Panc1 (cell line): ENCODE measurements at regions not wholly inside any gene's neighbourhood (a gene's known extent, or its start where the extent isn't known, plus 50 kb on each side); places are given as distances from the start of the nearest gene placed in this dataset.

ENCODE experiments used
- ATAC-seq: fragments of 200-7000 bp; cut with Tn5 transposase; 2 replicates; pipeline ENCODE4 v1.9.1; 2020; ENCODE audit warnings: mild to moderate bottlenecking, moderate library complexity
- BruUV-seq: library from RNA; stranded (reverse); fragments of 400-500 nt; replicated peaks from 2 replicates; lab custom pipeline; 2021; lab: Mats Ljungman, UMichigan
- CTCF ChIA-PET: fragments of 300-600 bp; sonication (Branson Sonifier 250); formaldehyde crosslinking; loops from one replicate; lab custom pipeline; 2022; ENCODE audit warnings: antibody characterized with exemption; lab: Charles Lee
- POLR2A ChIA-PET: fragments of 300-600 bp; sonication (Branson Sonifier 250); formaldehyde crosslinking; loops from one replicate; lab custom pipeline; 2022; ENCODE audit warnings: antibody characterized with exemption; lab: Charles Lee
- DNase-seq: peaks from one replicate; pipeline ENCODE4 v3.0.0-alpha.2; 2010; ENCODE audit warnings: low read depth, low spot score
- H3K27ac ChIP-seq: 2 replicates; pipeline ENCODE4 v1.5.1; 2011; ENCODE audit warnings: mild to moderate bottlenecking, low read length, inconsistent platforms
- H3K27me3 ChIP-seq: fragments of 200-500 bp; sonication (Bioruptor generic); 2 replicates; pipeline ENCODE4 v1.6.0; 2014; ENCODE audit warnings: low read length, inconsistent platforms; ENCODE audit not compliant: control insufficient read depth, insufficient read depth
- H3K36me3 ChIP-seq: fragments of 200-500 bp; sonication (Bioruptor generic); 2 replicates; pipeline ENCODE4 v1.5.1; 2014; ENCODE audit warnings: inconsistent platforms, mild to moderate bottlenecking, low read length, moderate library complexity; ENCODE audit not compliant: control insufficient read depth, insufficient read depth
- H3K4me1 ChIP-seq: 2 replicates; pipeline ENCODE4 v1.5.1; 2011; ENCODE audit warnings: inconsistent platforms, mild to moderate bottlenecking, low read length, moderate library complexity; ENCODE audit not compliant: control insufficient read depth, insufficient read depth
- H3K4me3 ChIP-seq, 2 experiments: 2 replicates each; pipeline ENCODE4 v1.5.1; 2011 to 2012; ENCODE audit warnings: low read depth in 2 of 2, low read length in 2 of 2, mild to moderate bottlenecking in 2 of 2, inconsistent platforms in 1 of 2, moderate library complexity in 1 of 2
- H3K9me3 ChIP-seq: fragments of 200-500 bp; sonication (Bioruptor generic); 2 replicates; pipeline ENCODE4 v1.5.1; 2014; ENCODE audit warnings: low read depth, mild to moderate bottlenecking, inconsistent platforms, low read length, moderate library complexity; ENCODE audit not compliant: control insufficient read depth, insufficient read depth
- POLR2AphosphoS5 ChIP-seq: IDR thresholded peaks from 2 replicates; pipeline ENCODE4 v1.6.1; 2012; ENCODE audit warnings: mild to moderate bottlenecking, low read depth, low read length, moderate library complexity
- SIN3A ChIP-seq: IDR thresholded peaks from 2 replicates; pipeline ENCODE4 v1.6.1; 2012; ENCODE audit warnings: low read depth, mild to moderate bottlenecking, low read length, moderate library complexity, borderline replicate concordance; ENCODE audit not compliant: insufficient read depth
- TCF7L2 ChIP-seq: IDR thresholded peaks from 2 replicates; pipeline ENCODE4 v1.6.1; 2011; ENCODE audit warnings: mild to moderate bottlenecking, low read depth, low read length, inconsistent platforms
- in situ Hi-C: cut with HindIII; loops from 2 replicates; pipeline ENCODE4 v1.10.0; 2016; ENCODE audit warnings: low sequenced_read_pairs, low pct_unique_long_range_greater_than_20kb
- intact Hi-C: fragments of 100-400 bp; cut with micrococcal nuclease; formaldehyde crosslinking; loops from one replicate; pipeline ENCODE4 v1.10.0; 2022; ENCODE audit not compliant: unreplicated experiment
- TF ChIP-seq, protein P1 (sequence below): fragments of 450-650 bp; IDR thresholded peaks from 2 replicates; pipeline ENCODE4 v1.5.1; 2017; ENCODE audit warnings: mild to moderate bottlenecking
- TF ChIP-seq, protein P2 (sequence below), 2 experiments: IDR thresholded peaks; 2 replicates each; pipeline ENCODE4 v1.6.1; 2011 to 2012; ENCODE audit warnings: low read depth in 2 of 2, control low read depth in 1 of 2, low read length in 1 of 2, mild to moderate bottlenecking in 1 of 2, moderate library complexity in 1 of 2; ENCODE audit not compliant: insufficient read depth in 1 of 2

DNA sequence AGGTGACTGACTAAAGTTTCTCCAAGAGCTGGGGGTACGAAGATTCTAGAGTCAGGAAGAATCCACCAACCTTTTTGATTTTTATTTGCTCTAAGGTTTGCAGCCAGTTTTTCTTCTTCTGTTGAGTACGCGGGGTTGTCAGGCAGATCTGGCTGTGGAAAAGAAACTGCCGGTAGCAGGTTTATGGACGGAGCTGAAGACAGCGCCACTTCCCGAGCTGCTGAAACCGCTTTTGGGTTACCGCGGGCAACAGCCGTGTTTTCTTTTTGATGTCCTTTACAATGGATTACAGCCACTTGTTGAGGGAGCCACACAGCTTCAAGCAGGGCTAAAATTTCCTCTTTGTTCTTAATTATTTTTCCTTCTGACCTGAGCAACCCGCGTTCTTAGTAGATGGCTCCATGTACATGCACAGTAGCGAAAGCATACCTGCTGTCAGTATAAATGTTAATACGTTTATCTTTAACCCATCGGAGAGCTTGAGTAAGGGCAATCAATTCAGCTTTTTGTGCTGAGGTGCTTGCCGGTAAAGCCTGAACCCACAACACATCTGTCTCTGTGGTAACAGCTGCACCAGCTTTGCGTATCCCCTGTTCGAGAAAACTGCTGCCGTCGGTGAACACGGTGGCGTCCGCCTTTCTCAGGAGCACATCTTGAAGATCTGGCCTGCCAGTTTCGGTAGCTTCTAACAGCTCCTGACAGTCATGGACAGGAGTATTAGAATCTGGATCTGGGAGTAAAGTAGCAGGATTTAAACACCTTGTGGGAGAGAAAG, 674.3 kb downstream of the TMEM121 start:
- no peak for DNase-seq
- H3K27me3 ChIP-seq = no peaks in the 10 kb centered on the region; the same call in 1 of the 2 replicates
- no TSS peak for BruUV-seq
- no peak overlapping the region for H3K27ac ChIP-seq
- no peaks in the 10 kb centered on the region for H3K4me1 ChIP-seq
- in situ Hi-C loops (no loop called here), intact Hi-C loops (no loop called here)
- no peaks in the 10 kb centered on the region for H3K36me3 ChIP-seq
- no peak for ATAC-seq
- no peak for TF ChIP-seq TCF7L2
- TF ChIP-seq, protein P1, sequence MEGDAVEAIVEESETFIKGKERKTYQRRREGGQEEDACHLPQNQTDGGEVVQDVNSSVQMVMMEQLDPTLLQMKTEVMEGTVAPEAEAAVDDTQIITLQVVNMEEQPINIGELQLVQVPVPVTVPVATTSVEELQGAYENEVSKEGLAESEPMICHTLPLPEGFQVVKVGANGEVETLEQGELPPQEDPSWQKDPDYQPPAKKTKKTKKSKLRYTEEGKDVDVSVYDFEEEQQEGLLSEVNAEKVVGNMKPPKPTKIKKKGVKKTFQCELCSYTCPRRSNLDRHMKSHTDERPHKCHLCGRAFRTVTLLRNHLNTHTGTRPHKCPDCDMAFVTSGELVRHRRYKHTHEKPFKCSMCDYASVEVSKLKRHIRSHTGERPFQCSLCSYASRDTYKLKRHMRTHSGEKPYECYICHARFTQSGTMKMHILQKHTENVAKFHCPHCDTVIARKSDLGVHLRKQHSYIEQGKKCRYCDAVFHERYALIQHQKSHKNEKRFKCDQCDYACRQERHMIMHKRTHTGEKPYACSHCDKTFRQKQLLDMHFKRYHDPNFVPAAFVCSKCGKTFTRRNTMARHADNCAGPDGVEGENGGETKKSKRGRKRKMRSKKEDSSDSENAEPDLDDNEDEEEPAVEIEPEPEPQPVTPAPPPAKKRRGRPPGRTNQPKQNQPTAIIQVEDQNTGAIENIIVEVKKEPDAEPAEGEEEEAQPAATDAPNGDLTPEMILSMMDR = no peak
- TF ChIP-seq, protein P2, sequence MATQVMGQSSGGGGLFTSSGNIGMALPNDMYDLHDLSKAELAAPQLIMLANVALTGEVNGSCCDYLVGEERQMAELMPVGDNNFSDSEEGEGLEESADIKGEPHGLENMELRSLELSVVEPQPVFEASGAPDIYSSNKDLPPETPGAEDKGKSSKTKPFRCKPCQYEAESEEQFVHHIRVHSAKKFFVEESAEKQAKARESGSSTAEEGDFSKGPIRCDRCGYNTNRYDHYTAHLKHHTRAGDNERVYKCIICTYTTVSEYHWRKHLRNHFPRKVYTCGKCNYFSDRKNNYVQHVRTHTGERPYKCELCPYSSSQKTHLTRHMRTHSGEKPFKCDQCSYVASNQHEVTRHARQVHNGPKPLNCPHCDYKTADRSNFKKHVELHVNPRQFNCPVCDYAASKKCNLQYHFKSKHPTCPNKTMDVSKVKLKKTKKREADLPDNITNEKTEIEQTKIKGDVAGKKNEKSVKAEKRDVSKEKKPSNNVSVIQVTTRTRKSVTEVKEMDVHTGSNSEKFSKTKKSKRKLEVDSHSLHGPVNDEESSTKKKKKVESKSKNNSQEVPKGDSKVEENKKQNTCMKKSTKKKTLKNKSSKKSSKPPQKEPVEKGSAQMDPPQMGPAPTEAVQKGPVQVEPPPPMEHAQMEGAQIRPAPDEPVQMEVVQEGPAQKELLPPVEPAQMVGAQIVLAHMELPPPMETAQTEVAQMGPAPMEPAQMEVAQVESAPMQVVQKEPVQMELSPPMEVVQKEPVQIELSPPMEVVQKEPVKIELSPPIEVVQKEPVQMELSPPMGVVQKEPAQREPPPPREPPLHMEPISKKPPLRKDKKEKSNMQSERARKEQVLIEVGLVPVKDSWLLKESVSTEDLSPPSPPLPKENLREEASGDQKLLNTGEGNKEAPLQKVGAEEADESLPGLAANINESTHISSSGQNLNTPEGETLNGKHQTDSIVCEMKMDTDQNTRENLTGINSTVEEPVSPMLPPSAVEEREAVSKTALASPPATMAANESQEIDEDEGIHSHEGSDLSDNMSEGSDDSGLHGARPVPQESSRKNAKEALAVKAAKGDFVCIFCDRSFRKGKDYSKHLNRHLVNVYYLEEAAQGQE (IDR thresholded peaks at IDR 0.05; ENCODE audit: insufficient read depth in 1 of 2, low read depth in 2 of 2, low read length in 1 of 2) = no peak
- TF ChIP-seq SIN3A = no peak
- no peak for TF ChIP-seq POLR2AphosphoS5
- ChIA-PET POLR2A (no interaction called here), CTCF (no interaction called here)
- H3K9me3 ChIP-seq = no peaks in the 10 kb centered on the region
- H3K4me3 ChIP-seq = no peak overlapping the region

DNA sequence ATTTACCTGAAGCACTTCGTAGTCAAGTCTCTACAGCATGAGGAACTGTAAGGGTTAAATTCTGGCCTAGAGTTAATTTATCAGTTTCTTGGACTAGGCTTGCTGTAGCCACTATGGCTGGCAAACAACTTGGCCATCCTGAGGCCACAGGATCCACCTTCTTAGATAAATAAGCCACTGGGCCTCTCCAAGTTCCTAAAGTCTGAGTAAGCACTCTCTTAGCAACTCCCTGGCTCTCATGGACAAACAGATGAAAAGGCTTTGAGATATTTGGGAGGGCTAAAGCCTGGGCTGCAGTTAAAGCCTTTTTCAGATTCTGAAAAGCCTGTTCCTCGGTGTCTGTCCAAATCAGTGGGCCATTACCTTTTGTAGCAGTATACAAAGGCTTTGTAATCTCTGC, 675.0 kb downstream of the TMEM121 start:
- no peaks in the 10 kb centered on the region for H3K9me3 ChIP-seq
- TF ChIP-seq, protein P1 = no peak
- TF ChIP-seq, protein P2 (IDR thresholded peaks at IDR 0.05; ENCODE audit: insufficient read depth in 1 of 2, low read depth in 2 of 2, low read length in 1 of 2) = no peak
- no peak for TF ChIP-seq SIN3A
- TF ChIP-seq POLR2AphosphoS5 = no peak
- TF ChIP-seq TCF7L2 = no peak
- in situ Hi-C loops (no loop called here), intact Hi-C loops (no loop called here)
- CTCF ChIA-PET = no interaction called here
- no peaks in the 10 kb centered on the region for H3K36me3 ChIP-seq
- no peak overlapping the region for H3K27ac ChIP-seq
- DNase-seq (no peak), ATAC-seq (no peak)
- POLR2A ChIA-PET = no interaction called here
- no peaks in the 10 kb centered on the region for H3K4me1 ChIP-seq
- no peak overlapping the region for H3K4me3 ChIP-seq
- no TSS peak for BruUV-seq
- H3K27me3 ChIP-seq = no peaks in the 10 kb centered on the region; the same call in 1 of the 2 replicates
